ENCODE measurements at regions not wholly inside any gene's neighbourhood (a gene's known extent, or its start where the extent isn't known, plus 50 kb on each side); places are given as distances from the start of the nearest gene placed in this dataset.

GRCh38 chrX:46408553-46409407 lies 136.4 kb downstream of the ZNF674 start (continued):
- no peak for TF ChIP-seq ARHGAP35 (IDR thresholded peaks at IDR 0.05; ENCODE audit: partially characterized antibody)

GRCh38 chrX:46407753-46408130 lies 137.5 kb downstream of the ZNF674 start:
- ATAC-seq = no peak
- Histone ChIP-seq H3K4me1 (replicated peaks in 1 of 2; ENCODE audit: control insufficient read depth in 2 of 2, insufficient read depth in 2 of 2, low read length in 2 of 2) (no peaks in the 10 kb centered on the region), H3K9me1 (ENCODE audit: control insufficient read depth, insufficient read depth, low read length) (no peaks in the 10 kb centered on the region), H2AFZ (ENCODE audit: low read depth, low read length) (no peak overlapping the region), H3K27ac (ENCODE audit: extremely low read depth, low read depth, low read length) (no peak overlapping the region), H3K4me2 (ENCODE audit: insufficient read depth, low read length) (no peak overlapping the region), H3K9me3 (replicated peaks; ENCODE audit: control insufficient read depth, insufficient read depth, low read depth, low read length) (no peaks in the 10 kb centered on the region), H3K36me3 (ENCODE audit: control insufficient read depth, insufficient read depth, low read length) (no peaks in the 10 kb centered on the region), H3K9ac (ENCODE audit: insufficient read depth in 1 of 2, low read depth in 2 of 2, low read length in 2 of 2) (no peak overlapping the region), H3K27me3 (ENCODE audit: control insufficient read depth in 2 of 2, insufficient read depth in 2 of 2, low read length in 2 of 2) (no peaks in the 10 kb centered on the region), H3K4me3 (no peak overlapping the region), H3K79me2 (ENCODE audit: control insufficient read depth, insufficient read depth, low read length) (no peaks in the 10 kb centered on the region), H4K20me1 (replicated peaks; ENCODE audit: control insufficient read depth, insufficient read depth, low read length) (no peaks in the 10 kb centered on the region)
- in situ Hi-C loops (cut with MboI) (no loop called here), intact Hi-C loops (cut with micrococcal nuclease) (loop anchor here (5.0 to 10.0 kb wide), 2 partner anchors 605 to 893 kb away; no protein-coding TSS in a partner anchor)
- BruUV-seq (replicated peaks) = no TSS peak
- TF ChIP-seq ZNF212 (CRISPR knock-in tag; IDR thresholded peaks at IDR 0.05) = no peak
- TF ChIP-seq ID3 (CRISPR knock-in tag; IDR thresholded peaks at IDR 0.05) = no peak
- no peak for TF ChIP-seq ID3 (tag; IDR thresholded peaks at IDR 0.05)
- TF ChIP-seq NUFIP1 (IDR thresholded peaks at IDR 0.05; ENCODE audit: partially characterized antibody) = no peak
- no peak for TF ChIP-seq MXI1 (IDR thresholded peaks at IDR 0.05; ENCODE audit: low read depth, low read length)
- no peak for TF ChIP-seq WHSC1 (IDR thresholded peaks at IDR 0.05; ENCODE audit: low read length)
- no peak for TF ChIP-seq ZNF354B (CRISPR knock-in tag; IDR thresholded peaks at IDR 0.05)
- no peak for TF ChIP-seq HLTF (IDR thresholded peaks at IDR 0.05)
- TF ChIP-seq KHSRP (IDR thresholded peaks at IDR 0.05) = no peak
- TF ChIP-seq IFI16 (CRISPR knock-in tag; IDR thresholded peaks at IDR 0.05) = no peak
- no peak for TF ChIP-seq RUNX1 (IDR thresholded peaks at IDR 0.05; ENCODE audit: low read depth)
- no peak for TF ChIP-seq GATAD2A (IDR thresholded peaks at IDR 0.05)
- TF ChIP-seq ZNF655 (CRISPR knock-in tag; IDR thresholded peaks at IDR 0.05) = no peak
- TF ChIP-seq GABPA (tag; conservative IDR thresholded peaks at IDR 0.05; ENCODE audit: low read depth) = no peak
- TF ChIP-seq MCM3 (IDR thresholded peaks at IDR 0.05) = no peak
- 4% methylated on average over 2 of the region's 2 CpGs for WGBS (ENCODE audit: insufficient coverage, low coverage, missing lambda C conversion rate)
- POLR2A ChIA-PET = no interaction called here
- CTCF ChIA-PET (ENCODE audit: low intra/inter-chr PET ratio) = no interaction called here
- FAIRE-seq = no peak
- no peak for DNase-seq (ENCODE audit: extremely low read depth in 1 of 4, low spot score in 3 of 4)
